Tibial artery (tissue), 4 donors: ENCODE measurements at regions not wholly inside any gene's neighbourhood (a gene's known extent, or its start where the extent isn't known, plus 50 kb on each side); places are given as distances from the start of the nearest gene placed in this dataset.

Experiments
- DNase-seq, 2 donors: peaks; one replicate each; pipeline ENCODE4 v3.0.0-alpha.2; 2019
- H3K27ac ChIP-seq, 2 donors: fragments of 200-600 bp; sonication (generic) in 1 of 2; 1 replicate in 1 of 2; 2 replicates in 1 of 2; pipeline ENCODE4 v1.5.1; 2018 to 2019; ENCODE audit warnings: mild to moderate bottlenecking in 1 of 2
- H3K27me3 ChIP-seq, 2 donors: fragments of 200-600 bp; sonication (generic) in 1 of 2; one replicate each; pipeline versions ENCODE4 v1.5.1 to v1.6.0; 2016 to 2019
- H3K36me3 ChIP-seq, 3 donors: fragments of 200-600 bp; sonication (generic) in 2 of 3; one replicate each; pipeline ENCODE4 v1.5.1; 2016 to 2019; ENCODE audit warnings: mild to moderate bottlenecking in 2 of 3
- H3K4me1 ChIP-seq, 4 donors: fragments of 200-600 bp; sonication (generic) in 2 of 4; 1 replicate in 3 of 4; 2 replicates in 1 of 4; pipeline ENCODE4 v1.5.1; 2016 to 2019
- H3K4me3 ChIP-seq, 2 donors: fragments of 200-600 bp; sonication (generic) in 1 of 2; 1 replicate in 1 of 2; 2 replicates in 1 of 2; pipeline ENCODE4 v1.5.1; 2018 to 2019; ENCODE audit warnings: mild to moderate bottlenecking in 2 of 2
- H3K9me3 ChIP-seq, 3 donors: fragments of 200-600 bp; sonication (generic) in 1 of 3; one replicate each; pipeline ENCODE4 v1.5.1; 2016 to 2019
- CTCF ChIP-seq, 2 experiments: fragments of 200-600 bp in 1 of 2; fragments of 450-650 bp in 1 of 2; IDR thresholded peaks; one replicate each; pipeline ENCODE4 v1.5.1; 2017 to 2019; ENCODE audit warnings: antibody characterized with exemption in 2 of 2, mild to moderate bottlenecking in 1 of 2, moderate library complexity in 1 of 2
- intact Hi-C: fragments of 100-400 bp; cut with DNase I; formaldehyde crosslinking; loops from one replicate; pipeline ENCODE4 v1.15.0; 2023; ENCODE audit warnings: low total_unique reads

DNA sequence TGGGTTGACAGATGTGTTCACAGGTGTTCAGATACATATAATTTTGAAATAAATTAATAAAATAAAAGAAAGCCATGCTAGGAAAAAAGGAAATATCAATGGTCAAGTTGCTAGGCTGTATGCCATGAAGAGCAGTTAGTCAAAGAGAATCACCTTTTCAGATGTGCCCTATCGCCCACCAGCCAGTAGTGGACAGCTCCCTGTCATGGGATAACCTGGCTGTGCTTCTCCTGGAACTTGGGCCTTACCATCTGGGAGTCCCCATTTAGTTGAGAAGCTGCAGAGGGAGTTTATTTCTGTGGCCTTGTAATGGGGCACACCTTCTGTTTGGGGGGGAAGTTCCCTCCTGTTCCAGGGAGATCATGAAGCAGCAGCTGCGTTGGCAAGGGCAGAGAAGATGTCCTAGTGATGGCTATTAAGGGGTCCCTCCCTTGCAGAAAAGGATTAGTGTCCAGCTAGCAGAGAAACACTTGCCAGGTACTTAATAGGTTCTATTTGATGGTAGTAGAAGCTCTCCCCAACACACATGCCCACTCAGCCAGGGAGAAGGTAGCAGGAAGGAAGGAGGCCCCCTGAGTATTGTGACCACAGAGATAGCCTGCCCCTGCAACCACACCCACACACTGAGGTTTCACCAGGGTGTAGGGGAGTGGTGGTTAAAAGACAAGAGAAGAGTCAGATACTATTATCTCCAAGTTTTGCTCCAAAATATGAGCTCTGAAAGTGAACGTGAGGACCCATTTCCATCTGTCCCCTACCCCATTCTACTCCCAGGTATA is 117.7 kb downstream of the B3GNT2 start:
- no peaks in the 10 kb centered on the region for H3K36me3 ChIP-seq
- intact Hi-C loops, result no loop called here

GRCh38 chr2:62309465-62310091 is 113.7 kb downstream of the B3GNT2 start:
- Histone ChIP-seq H3K4me1 (peaks cover 0 to 23% (median 6%) of the 10 kb centered on the region in 4 donors), H3K27ac (no peak overlapping the region), H3K36me3 (no peaks in the 10 kb centered on the region), H3K27me3 (no peaks in the 10 kb centered on the region), H3K9me3 (no peaks in the 10 kb centered on the region), H3K4me3 (peak overlapping the region; percentile 2 to 3)
- no peak for TF ChIP-seq CTCF (IDR thresholded peaks at IDR 0.05)
- no peak for DNase-seq
- intact Hi-C loops, result no loop called here

More for the DNA sequence above, 117.7 kb downstream of the B3GNT2 start:
- no peak for TF ChIP-seq CTCF (IDR thresholded peaks at IDR 0.05)
- H3K9me3 ChIP-seq, result no peaks in the 10 kb centered on the region
- H3K4me3 ChIP-seq, result no peak overlapping the region
- H3K27ac ChIP-seq, result no peak overlapping the region
- no peak for DNase-seq
- peaks cover 0 to 11% (median 6%) of the 10 kb centered on the region in 4 donors for H3K4me1 ChIP-seq
- no peaks in the 10 kb centered on the region for H3K27me3 ChIP-seq

DNA sequence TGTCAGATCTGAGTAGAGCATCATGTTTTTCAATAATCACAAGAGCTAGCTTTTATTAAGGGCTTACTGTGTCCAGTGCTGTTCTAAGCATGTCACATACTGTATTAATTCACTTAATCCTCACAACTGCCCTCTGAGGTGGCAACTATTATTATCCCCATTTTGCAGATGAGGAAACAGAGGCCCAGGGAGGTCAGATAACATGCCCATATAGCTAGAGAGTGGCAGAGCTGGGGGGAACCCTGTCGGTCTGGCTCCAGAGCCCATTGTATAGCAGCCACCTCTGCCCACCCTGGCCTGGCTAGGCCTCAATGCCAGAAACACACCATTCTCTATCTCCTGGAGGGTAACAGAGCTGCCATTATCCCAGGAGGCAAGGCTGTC is 113.2 kb downstream of the B3GNT2 start:
- Histone ChIP-seq H3K4me3 (no peak overlapping the region), H3K27ac (no peak overlapping the region), H3K36me3 (no peaks in the 10 kb centered on the region), H3K4me1 (peaks cover 0 to 23% (median 6%) of the 10 kb centered on the region in 4 donors), H3K9me3 (no peaks in the 10 kb centered on the region), H3K27me3 (no peaks in the 10 kb centered on the region)
- no peak for DNase-seq
- TF ChIP-seq CTCF (IDR thresholded peaks at IDR 0.05), result no peak
- intact Hi-C loops, result no loop called here

DNA sequence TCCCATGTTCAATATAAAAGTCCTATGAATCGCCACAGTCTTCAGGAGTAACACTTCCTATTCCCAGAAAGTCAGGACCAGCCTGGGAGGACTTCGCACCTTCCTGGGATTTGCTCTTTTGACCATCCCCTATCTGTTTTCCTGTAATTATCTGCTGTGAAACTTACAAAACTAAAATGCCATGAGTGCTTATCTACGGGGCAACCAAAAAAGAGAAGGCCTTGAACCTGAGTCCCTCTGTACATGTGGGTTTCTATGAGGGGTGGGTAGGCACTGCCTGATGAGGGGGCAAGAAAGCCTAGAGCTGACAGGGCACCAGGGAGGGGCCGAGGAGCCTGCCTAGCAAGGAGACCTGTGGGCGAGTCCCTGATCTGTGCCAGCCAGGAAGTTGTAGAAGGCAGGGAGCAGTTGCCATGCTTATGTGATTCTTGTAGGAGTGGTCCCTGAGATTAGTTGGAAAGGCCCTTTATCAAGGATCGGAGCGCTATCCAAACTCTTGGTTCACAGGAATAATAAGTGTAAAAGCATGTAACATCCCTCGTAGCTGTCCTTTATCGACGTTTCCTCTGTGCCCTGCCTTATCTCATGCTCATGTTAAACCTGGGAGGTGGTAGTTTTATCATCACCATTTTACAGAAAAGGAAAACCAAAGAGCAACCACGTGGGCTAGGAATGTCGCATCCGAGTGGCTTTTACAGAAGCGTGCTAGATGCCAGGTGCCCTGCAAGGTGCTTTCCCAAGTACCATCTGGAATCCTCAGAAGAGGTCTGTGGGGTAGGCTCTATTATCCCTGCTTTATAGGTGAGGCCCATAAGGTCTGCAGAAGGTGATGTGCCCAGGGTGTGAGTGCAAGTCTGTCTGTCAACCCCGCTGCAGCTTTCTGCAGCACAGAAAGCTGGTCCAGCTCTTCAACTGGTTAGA is 111.8 kb downstream of the B3GNT2 start:
- H3K9me3 ChIP-seq, result no peaks in the 10 kb centered on the region
- no peak for TF ChIP-seq CTCF (IDR thresholded peaks at IDR 0.05)
- H3K27ac ChIP-seq, result no peak overlapping the region
- no peak overlapping the region for H3K4me3 ChIP-seq
- H3K36me3 ChIP-seq, result no peaks in the 10 kb centered on the region
- no peaks in the 10 kb centered on the region for H3K27me3 ChIP-seq
- no peak for DNase-seq
- intact Hi-C loops, result no loop called here
- peaks cover 0 to 23% (median 6%) of the 10 kb centered on the region in 4 donors for H3K4me1 ChIP-seq

DNA sequence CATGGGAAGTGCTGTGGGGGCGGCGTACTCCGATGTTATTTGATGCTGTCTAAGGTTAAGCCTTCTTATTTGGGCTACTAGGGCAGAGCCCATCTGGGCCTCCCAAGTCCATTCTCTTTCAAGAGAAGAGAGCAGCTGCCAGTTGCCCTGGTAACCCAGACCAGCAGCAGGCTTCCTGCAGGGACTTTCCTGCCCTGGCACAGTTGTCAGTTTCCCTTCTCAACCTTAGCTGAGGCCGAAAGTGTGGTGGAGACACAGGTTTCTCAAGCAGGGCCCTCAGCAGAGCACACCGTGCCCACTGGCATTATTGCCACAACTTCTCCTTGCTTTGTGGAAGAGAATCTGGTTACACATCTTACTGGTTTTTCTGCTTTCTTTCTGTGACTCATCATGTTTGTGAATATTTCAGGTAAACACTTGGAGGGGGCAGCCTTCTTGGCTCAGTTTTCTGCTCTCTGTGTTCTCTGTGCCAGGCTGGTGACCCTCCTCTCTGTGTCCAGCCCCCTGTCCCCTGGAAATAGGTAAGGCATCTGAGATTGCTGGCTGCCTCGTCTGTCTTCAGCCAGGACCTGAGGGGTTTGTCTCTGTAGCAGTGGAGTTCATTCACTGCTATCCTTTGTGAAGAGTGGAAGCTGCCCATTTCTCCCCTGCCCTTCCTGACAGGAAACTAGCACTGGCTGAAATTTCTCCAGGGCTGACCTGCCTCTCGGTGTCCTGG is 111.0 kb downstream of the B3GNT2 start:
- Histone ChIP-seq H3K27me3 (no peaks in the 10 kb centered on the region), H3K4me1 (peaks cover 0 to 23% (median 6%) of the 10 kb centered on the region in 4 donors), H3K36me3 (no peaks in the 10 kb centered on the region), H3K4me3 (no peak overlapping the region), H3K9me3 (no peaks in the 10 kb centered on the region), H3K27ac (no peak overlapping the region)
- intact Hi-C loops, result no loop called here
- no peak for DNase-seq
- no peak for TF ChIP-seq CTCF (IDR thresholded peaks at IDR 0.05)
